H1 (cell line): ENCODE measurements at regions not wholly inside any gene's neighbourhood (a gene's known extent, or its start where the extent isn't known, plus 50 kb on each side); places are given as distances from the start of the nearest gene placed in this dataset.

Source experiments
- CTCF ChIA-PET: fragments of 300-600 bp; sonication (Branson Sonifier 250); formaldehyde crosslinking; loops from one replicate; lab custom pipeline; 2021; ENCODE audit not compliant: partially characterized antibody; lab: Charles Lee
- POLR2A ChIA-PET: fragments of 300-600 bp; sonication (Branson Sonifier 250); formaldehyde crosslinking; loops from one replicate; lab custom pipeline; 2021; ENCODE audit warnings: inconsistent platforms; ENCODE audit not compliant: partially characterized antibody; lab: Charles Lee
- DNase-seq, 2 experiments: peaks; one replicate each; pipeline versions ENCODE4 v3.0.0 to v3.0.0-alpha.2; 2010 to 2022; ENCODE audit warnings: low spot score in 2 of 2, low read depth in 1 of 2, mixed read lengths in 1 of 2
- FAIRE-seq: peaks from 2 replicates; lab custom pipeline; 2011; peaks lifted over from hg19 to GRCh38; lab: Jason Lieb, UNC
- H2AFZ ChIP-seq: 2 replicates; pipeline ENCODE4 v1.8.1; 2012; ENCODE audit warnings: low read length, inconsistent platforms
- H2AK5ac ChIP-seq: 2 replicates; pipeline ENCODE4 v1.6.1; 2013; ENCODE audit warnings: low read depth, low read length
- H2BK120ac ChIP-seq: replicated peaks from 2 replicates; pipeline ENCODE3; 2013; ENCODE audit warnings: low read depth, low read length, inconsistent platforms
- H2BK12ac ChIP-seq: 2 replicates; pipeline ENCODE4 v1.6.1; 2013; ENCODE audit warnings: low read depth, low read length
- H2BK15ac ChIP-seq: 2 replicates; pipeline ENCODE4 v1.6.1; 2013; ENCODE audit warnings: low read length
- H2BK20ac ChIP-seq: 2 replicates; pipeline ENCODE4 v1.6.1; 2013; ENCODE audit warnings: low read length
- H2BK5ac ChIP-seq: 2 replicates; pipeline ENCODE4 v1.6.1; 2013; ENCODE audit warnings: low read depth, low read length
- H3K14ac ChIP-seq: 2 replicates; pipeline ENCODE4 v1.6.1; 2013; ENCODE audit warnings: inconsistent platforms; ENCODE audit not compliant: insufficient read length
- H3K18ac ChIP-seq: 2 replicates; pipeline ENCODE4 v1.6.1; 2013; ENCODE audit warnings: low read length; ENCODE audit errors: extremely low read depth
- H3K23ac ChIP-seq: 2 replicates; pipeline ENCODE4 v1.6.1; 2013; ENCODE audit warnings: inconsistent platforms; ENCODE audit not compliant: insufficient read length
- H3K23me2 ChIP-seq: 2 replicates; pipeline ENCODE4 v1.6.1; 2013; ENCODE audit warnings: low read depth, low read length
- H3K27ac ChIP-seq: 2 replicates; pipeline ENCODE4 v1.6.1; 2011; ENCODE audit warnings: low read depth, low read length, inconsistent platforms
- H3K27me3 ChIP-seq, 4 experiments: replicated peaks in 1 of 4; 1 replicate in 1 of 4; 2 replicates in 3 of 4; pipeline versions ENCODE4 v1.6.1 to v1.8.1; 2011 to 2013; ENCODE audit warnings: low read length in 3 of 4, mild to moderate bottlenecking in 3 of 4, inconsistent platforms in 2 of 4, mixed read lengths in 2 of 4, moderate library complexity in 1 of 4; ENCODE audit not compliant: control insufficient read depth in 3 of 4, insufficient read depth in 3 of 4; ENCODE audit errors: extremely low read depth in 1 of 4
- H3K36me3 ChIP-seq, 4 experiments: 2 replicates each; pipeline versions ENCODE4 v1.6.1 to v1.8.1; 2011 to 2013; ENCODE audit warnings: mild to moderate bottlenecking in 4 of 4, low read length in 3 of 4, moderate library complexity in 2 of 4, control low read depth in 1 of 4, inconsistent platforms in 1 of 4; ENCODE audit not compliant: insufficient read depth in 4 of 4, control insufficient read depth in 2 of 4
- H3K4ac ChIP-seq: replicated peaks from 2 replicates; pipeline ENCODE3; 2013; ENCODE audit warnings: low read length, low read depth, mixed read lengths, inconsistent platforms; ENCODE audit not compliant: insufficient read length
- H3K4me1 ChIP-seq, 4 experiments: replicated peaks in 1 of 4; 1 replicate in 1 of 4; 2 replicates in 3 of 4; pipeline versions ENCODE4 v1.6.1 to v1.8.1; 2011 to 2013; ENCODE audit warnings: low read length in 3 of 4, inconsistent platforms in 2 of 4, mixed read lengths in 1 of 4; ENCODE audit not compliant: insufficient read depth in 4 of 4, control insufficient read depth in 3 of 4
- H3K4me2 ChIP-seq, 2 experiments: 2 replicates each; pipeline versions ENCODE4 v1.6.1 to v1.8.1; 2011 to 2013; ENCODE audit warnings: low read depth in 2 of 2, low read length in 2 of 2, control low read depth in 1 of 2, inconsistent platforms in 1 of 2, mild to moderate bottlenecking in 1 of 2; ENCODE audit not compliant: insufficient read depth in 1 of 2
- H3K4me3 ChIP-seq, 4 experiments: fragments of 200-600, 300-600 bp in 1 of 4; sonication (generic), shearing (Covaris generic), sonication (Bioruptor Twin) in 1 of 4; 2 replicates each; pipeline versions ENCODE4 v1.5.1 to v1.8.1; 2011 to 2016; ENCODE audit warnings: low read length in 4 of 4, low read depth in 3 of 4, control low read depth in 2 of 4, inconsistent platforms in 2 of 4, mild to moderate bottlenecking in 2 of 4, mixed read lengths in 1 of 4, moderate library complexity in 1 of 4; ENCODE audit not compliant: insufficient read depth in 2 of 4; ENCODE audit errors: extremely low read depth in 1 of 4
- H3K56ac ChIP-seq: replicated peaks from 2 replicates; pipeline ENCODE3; 2013; ENCODE audit warnings: low read depth, mild to moderate bottlenecking, mixed read lengths, low read length, inconsistent platforms; ENCODE audit not compliant: insufficient read length
- H3K79me1 ChIP-seq: 2 replicates; pipeline ENCODE4 v1.6.1; 2013; ENCODE audit warnings: low read depth, low read length, control low read depth
- H3K79me2 ChIP-seq, 2 experiments: 2 replicates each; pipeline versions ENCODE4 v1.6.1 to v1.8.1; 2012 to 2013; ENCODE audit warnings: low read length in 2 of 2, mild to moderate bottlenecking in 2 of 2, inconsistent platforms in 1 of 2; ENCODE audit not compliant: insufficient read depth in 2 of 2, control insufficient read depth in 1 of 2
- H3K9ac ChIP-seq, 4 experiments: replicated peaks in 1 of 4; 1 replicate in 1 of 4; 2 replicates in 3 of 4; pipeline versions ENCODE4 v1.6.1 to v1.8.1; 2011 to 2013; ENCODE audit warnings: low read depth in 3 of 4, low read length in 3 of 4, control low read depth in 2 of 4, mild to moderate bottlenecking in 2 of 4, moderate library complexity in 2 of 4, inconsistent platforms in 1 of 4; ENCODE audit errors: extremely low read depth in 1 of 4
- H3K9me3 ChIP-seq, 2 experiments: 2 replicates each; pipeline versions ENCODE4 v1.6.1 to v1.8.1; 2012 to 2013; ENCODE audit warnings: mild to moderate bottlenecking in 2 of 2, moderate library complexity in 2 of 2, control low read depth in 1 of 2, inconsistent platforms in 1 of 2, low read depth in 1 of 2, low read length in 1 of 2, mixed read lengths in 1 of 2; ENCODE audit not compliant: insufficient read depth in 2 of 2
- H4K20me1 ChIP-seq, 2 experiments: replicated peaks in 1 of 2; 2 replicates each; pipeline versions ENCODE3 to v1.8.1; 2011 to 2013; ENCODE audit warnings: inconsistent platforms in 2 of 2, low read length in 2 of 2, mild to moderate bottlenecking in 1 of 2; ENCODE audit not compliant: insufficient read depth in 2 of 2, control insufficient read depth in 1 of 2
- H4K5ac ChIP-seq: 2 replicates; pipeline ENCODE4 v1.6.1; 2013; ENCODE audit warnings: low read length, low read depth, mixed read lengths, inconsistent platforms; ENCODE audit not compliant: insufficient read length
- H4K8ac ChIP-seq: 2 replicates; pipeline ENCODE4 v1.8.0; 2013; ENCODE audit warnings: mild to moderate bottlenecking, moderate library complexity, low read length, inconsistent platforms; ENCODE audit not compliant: insufficient read depth; ENCODE audit errors: extremely low read depth
- H4K91ac ChIP-seq: replicated peaks from 2 replicates; pipeline ENCODE3; 2013; ENCODE audit warnings: low read length, mixed read lengths, inconsistent platforms; ENCODE audit not compliant: insufficient read length
- WGBS, 2 experiments: shearing (Covaris generic) in 1 of 2; methylation state at CpG; one replicate each; pipeline versions ENCODE4 v1.1.6 to v1.1.7; 2013 to 2015; ENCODE audit warnings: low lambda C conversion rate in 2 of 2, mixed read lengths in 2 of 2, inconsistent platforms in 1 of 2, low coverage in 1 of 2, missing lambda C conversion rate in 1 of 2; ENCODE audit not compliant: insufficient replicate concordance in 2 of 2, insufficient coverage in 1 of 2, insufficient read length in 1 of 2; ENCODE audit errors: extremely low coverage in 1 of 2, missing lambda C conversion rate in 1 of 2; 5-methylcytosine and 5-hydroxymethylcytosine counted together

- 77% methylated on average over 8 of the region's 8 CpGs; no CpG with 5 or more reads in 1 of the 2 experiments for WGBS, 2 experiments
- no peak overlapping the region for H3K4ac ChIP-seq
- peaks cover 0 to 29% (median 22%) of the 10 kb centered on the region in 4 experiments; a peak in 6 of 7 replicates for H3K4me1 ChIP-seq
- H3K23ac ChIP-seq, result no peak overlapping the region
- no peak overlapping the region for H3K27ac ChIP-seq
- POLR2A ChIA-PET, result interaction anchor here (1.9 kb wide), 1 partner anchor 143 kb away, joined by 7 read pairs; no protein-coding TSS in a partner anchor
- no peak overlapping the region for H3K14ac ChIP-seq
- FAIRE-seq, result no peak
- no peaks in the 10 kb centered on the region for H3K79me1 ChIP-seq
- H2BK5ac ChIP-seq, result no peak overlapping the region
- H2BK12ac ChIP-seq, result no peak overlapping the region
- no peak overlapping the region for H2BK120ac ChIP-seq
- no peak overlapping the region for H4K91ac ChIP-seq
- no peaks in the 10 kb centered on the region for H3K36me3 ChIP-seq
- H3K18ac ChIP-seq, result no peak overlapping the region
- no peaks in the 10 kb centered on the region for H3K23me2 ChIP-seq
- H3K4me3 ChIP-seq, result no peak overlapping the region
- CTCF ChIA-PET, result interaction anchor here (0.6 to 6.9 kb wide), 17 partner anchors 11 to 874 kb away, joined by 3 to 103 read pairs (median 7); no protein-coding TSS in a partner anchor
- H3K4me2 ChIP-seq, result no peak overlapping the region
- H4K5ac ChIP-seq, result no peak overlapping the region
- no peak overlapping the region for H2AK5ac ChIP-seq
- no peak overlapping the region for H2BK15ac ChIP-seq
- peaks cover 0 to 1% of the 10 kb centered on the region in 2 experiments for H4K20me1 ChIP-seq
- no peaks in the 10 kb centered on the region; a peak in 1 of 4 replicates for H3K9me3 ChIP-seq
- H3K79me2 ChIP-seq, result no peaks in the 10 kb centered on the region
- no peak overlapping the region for H3K9ac ChIP-seq
- no peak overlapping the region for H2BK20ac ChIP-seq
- no peak overlapping the region for H2AFZ ChIP-seq
- peaks cover 0 to 2% (median under 1%) of the 10 kb centered on the region in 4 experiments; a peak in 1 of 7 replicates for H3K27me3 ChIP-seq
- H4K8ac ChIP-seq, result no peak overlapping the region; the same call in 1 of the 2 replicates
- DNase-seq, result no peak
- H3K56ac ChIP-seq, result no peak overlapping the region
These were observed 71.7 kb upstream of the TAF1B start for GRCh38 chr2:9771481-9772017.
